ENCODE measurements at regions not wholly inside any gene's neighbourhood (a gene's known extent, or its start where the extent isn't known, plus 50 kb on each side); places are given as distances from the start of the nearest gene placed in this dataset.
"Not testable (repeated sequence)": the region's sequence is repeated elsewhere in the genome, so short reads cannot be mapped to it uniquely, and the experiment has no call there.

- Histone ChIP-seq H2AK5ac (ENCODE audit: low read length) (no peak overlapping the region), H3K27ac (ENCODE audit: low read depth, low read length) (no peak overlapping the region), H3K4me2 (ENCODE audit: low read length) (no peak overlapping the region), H2BK5ac (ENCODE audit: low read depth, low read length, poor library complexity) (no peak overlapping the region), H3K9me3 (ENCODE audit: insufficient read depth, low read depth, low read length) (peaks cover 3% of the 10 kb centered on the region), H3K23ac (ENCODE audit: low read length) (no peak overlapping the region), H3K79me1 (ENCODE audit: low read length) (no peaks in the 10 kb centered on the region), H3K14ac (ENCODE audit: low read length) (no peak overlapping the region), H2BK12ac (ENCODE audit: low read length) (no peak overlapping the region), H3K4me3 (ENCODE audit: low read depth, low read length) (no peak overlapping the region), H2BK120ac (ENCODE audit: insufficient read depth, low read length, poor library complexity) (no peak overlapping the region), H2AFZ (ENCODE audit: insufficient read depth, low read length, poor library complexity) (no peak overlapping the region), H3K4me1 (ENCODE audit: control insufficient read depth in 1 of 2, insufficient read depth in 2 of 2, low read length in 2 of 2) (peaks cover 0 to 2% of the 10 kb centered on the region in 2 experiments), H4K12ac (ENCODE audit: low read depth, low read length) (no peak overlapping the region), H3K27me3 (ENCODE audit: insufficient read depth, low read length) (no peaks in the 10 kb centered on the region), H3K4ac (ENCODE audit: low read depth, low read length) (no peak overlapping the region), H3K18ac (ENCODE audit: low read length) (no peak overlapping the region), H3K79me2 (ENCODE audit: control insufficient read depth, insufficient read depth, low read length, poor library complexity) (no peaks in the 10 kb centered on the region), H4K8ac (ENCODE audit: low read depth, low read length) (no peak overlapping the region), H3K9ac (ENCODE audit: low read length) (no peak overlapping the region), H3K36me3 (ENCODE audit: control insufficient read depth in 1 of 2, insufficient read depth in 2 of 2, low read length in 2 of 2) (no peaks in the 10 kb centered on the region), H4K91ac (ENCODE audit: low read depth, low read length) (no peak overlapping the region)
- no CpG with 5 or more reads among the region's 5 CpGs for WGBS (ENCODE audit: extremely low coverage, insufficient coverage, insufficient read length)
- DNase-seq: no peak
Measured at GRCh38 chr3:146702237-146702636, 97.1 kb upstream of the PLSCR5 start.

GRCh38 chr3:146701246-146701645, 96.1 kb upstream of the PLSCR5 start:
- H3K79me1 ChIP-seq (ENCODE audit: low read length): no peaks in the 10 kb centered on the region
- no peak overlapping the region for H3K18ac ChIP-seq (ENCODE audit: low read length)
- no peak overlapping the region for H2BK12ac ChIP-seq (ENCODE audit: low read length)
- H4K12ac ChIP-seq (ENCODE audit: low read depth, low read length): no peak overlapping the region
- no peak overlapping the region for H2BK5ac ChIP-seq (ENCODE audit: low read depth, low read length, poor library complexity)
- no peak overlapping the region for H3K27ac ChIP-seq (ENCODE audit: low read depth, low read length)
- H3K9me3 ChIP-seq (ENCODE audit: insufficient read depth, low read depth, low read length): peaks cover 3% of the 10 kb centered on the region
- peaks cover 0 to 2% of the 10 kb centered on the region in 2 experiments for H3K4me1 ChIP-seq (ENCODE audit: control insufficient read depth in 1 of 2, insufficient read depth in 2 of 2, low read length in 2 of 2)
- no CpG with 5 or more reads among the region's 3 CpGs for WGBS (ENCODE audit: extremely low coverage, insufficient coverage, insufficient read length)
- H2BK120ac ChIP-seq (ENCODE audit: insufficient read depth, low read length, poor library complexity): no peak overlapping the region
- no peak overlapping the region for H4K8ac ChIP-seq (ENCODE audit: low read depth, low read length)
- H3K79me2 ChIP-seq (ENCODE audit: control insufficient read depth, insufficient read depth, low read length, poor library complexity): no peaks in the 10 kb centered on the region
- no peak overlapping the region for H2AFZ ChIP-seq (ENCODE audit: insufficient read depth, low read length, poor library complexity)
- H3K4ac ChIP-seq (ENCODE audit: low read depth, low read length): no peak overlapping the region
- no peak overlapping the region for H3K14ac ChIP-seq (ENCODE audit: low read length)
- no peak overlapping the region for H2AK5ac ChIP-seq (ENCODE audit: low read length)
- no peak overlapping the region for H3K9ac ChIP-seq (ENCODE audit: low read length)
- no peak for DNase-seq
- no peaks in the 10 kb centered on the region for H3K36me3 ChIP-seq (ENCODE audit: control insufficient read depth in 1 of 2, insufficient read depth in 2 of 2, low read length in 2 of 2)
- H3K4me2 ChIP-seq (ENCODE audit: low read length): no peak overlapping the region
- H3K4me3 ChIP-seq (ENCODE audit: low read depth, low read length): no peak overlapping the region
- H3K27me3 ChIP-seq (ENCODE audit: insufficient read depth, low read length): no peaks in the 10 kb centered on the region
- no peak overlapping the region for H3K23ac ChIP-seq (ENCODE audit: low read length)
- H4K91ac ChIP-seq (ENCODE audit: low read depth, low read length): no peak overlapping the region

- H2BK5ac ChIP-seq (ENCODE audit: low read depth, low read length, poor library complexity); H3K4ac ChIP-seq (ENCODE audit: low read depth, low read length); H4K91ac ChIP-seq (ENCODE audit: low read depth, low read length); H3K36me3 ChIP-seq (ENCODE audit: control insufficient read depth in 1 of 2, insufficient read depth in 2 of 2, low read length in 2 of 2); H3K4me2 ChIP-seq (ENCODE audit: low read length); H3K9ac ChIP-seq (ENCODE audit: low read length); H3K27ac ChIP-seq (ENCODE audit: low read depth, low read length); H2BK120ac ChIP-seq (ENCODE audit: insufficient read depth, low read length, poor library complexity); H2AFZ ChIP-seq (ENCODE audit: insufficient read depth, low read length, poor library complexity); H3K79me2 ChIP-seq (ENCODE audit: control insufficient read depth, insufficient read depth, low read length, poor library complexity); H3K23ac ChIP-seq (ENCODE audit: low read length); H3K14ac ChIP-seq (ENCODE audit: low read length); H3K18ac ChIP-seq (ENCODE audit: low read length); H3K4me3 ChIP-seq (ENCODE audit: low read depth, low read length); H2BK12ac ChIP-seq (ENCODE audit: low read length); H4K12ac ChIP-seq (ENCODE audit: low read depth, low read length); H3K27me3 ChIP-seq (ENCODE audit: insufficient read depth, low read length); H3K4me1 ChIP-seq (ENCODE audit: control insufficient read depth in 1 of 2, insufficient read depth in 2 of 2, low read length in 2 of 2); DNase-seq; H3K9me3 ChIP-seq (ENCODE audit: insufficient read depth, low read depth, low read length); H3K79me1 ChIP-seq (ENCODE audit: low read length); H4K8ac ChIP-seq (ENCODE audit: low read depth, low read length); H2AK5ac ChIP-seq (ENCODE audit: low read length): not testable (repeated sequence)
Measured at GRCh38 chr3:146700025-146700424, 94.9 kb upstream of the PLSCR5 start.

- no peak overlapping the region for H2BK120ac ChIP-seq (ENCODE audit: insufficient read depth, low read length, poor library complexity)
- peak overlapping the region; percentile 89 for H3K23ac ChIP-seq (ENCODE audit: low read length)
- no peak overlapping the region for H3K4ac ChIP-seq (ENCODE audit: low read depth, low read length)
- H3K27me3 ChIP-seq (ENCODE audit: insufficient read depth, low read length): no peaks in the 10 kb centered on the region
- H3K79me2 ChIP-seq (ENCODE audit: control insufficient read depth, insufficient read depth, low read length, poor library complexity): no peaks in the 10 kb centered on the region
- H3K18ac ChIP-seq (ENCODE audit: low read length): no peak overlapping the region
- H3K4me1 ChIP-seq (ENCODE audit: control insufficient read depth in 1 of 2, insufficient read depth in 2 of 2, low read length in 2 of 2): peaks cover 0 to 4% of the 10 kb centered on the region in 2 experiments
- no peak overlapping the region for H2BK5ac ChIP-seq (ENCODE audit: low read depth, low read length, poor library complexity)
- no peak overlapping the region for H3K14ac ChIP-seq (ENCODE audit: low read length)
- H3K36me3 ChIP-seq (ENCODE audit: control insufficient read depth in 1 of 2, insufficient read depth in 2 of 2, low read length in 2 of 2): no peaks in the 10 kb centered on the region
- H3K4me2 ChIP-seq (ENCODE audit: low read length): no peak overlapping the region
- H2BK12ac ChIP-seq (ENCODE audit: low read length): no peak overlapping the region
- DNase-seq: peak; percentile 77 to 82
- no peak overlapping the region for H4K91ac ChIP-seq (ENCODE audit: low read depth, low read length)
- no peak overlapping the region for H3K4me3 ChIP-seq (ENCODE audit: low read depth, low read length)
- no peak overlapping the region for H2AK5ac ChIP-seq (ENCODE audit: low read length)
- H3K27ac ChIP-seq (ENCODE audit: low read depth, low read length): no peak overlapping the region
- WGBS (ENCODE audit: extremely low coverage, insufficient coverage, insufficient read length): no CpG with 5 or more reads among the region's 2 CpGs
- H2AFZ ChIP-seq (ENCODE audit: insufficient read depth, low read length, poor library complexity): no peak overlapping the region
- no peak overlapping the region for H4K8ac ChIP-seq (ENCODE audit: low read depth, low read length)
- no peaks in the 10 kb centered on the region for H3K79me1 ChIP-seq (ENCODE audit: low read length)
- H4K12ac ChIP-seq (ENCODE audit: low read depth, low read length): no peak overlapping the region
- H3K9me3 ChIP-seq (ENCODE audit: insufficient read depth, low read depth, low read length): no peaks in the 10 kb centered on the region
- peak overlapping the region; percentile 10 for H3K9ac ChIP-seq (ENCODE audit: low read length)
Measured at GRCh38 chr3:146692254-146692653, 87.1 kb upstream of the PLSCR5 start.
